Neutrophil (primary cell): ENCODE measurements at regions not wholly inside any gene's neighbourhood (a gene's known extent, or its start where the extent isn't known, plus 50 kb on each side); places are given as distances from the start of the nearest gene placed in this dataset.
"Not testable (repeated sequence)": the region's sequence is repeated elsewhere in the genome, so short reads cannot be mapped to it uniquely, and the experiment has no call there.

Experiments
- H3K27ac ChIP-seq: fragments of 200-600 bp; sonication (generic); 2 replicates; pipeline ENCODE4 v1.5.1; 2016; ENCODE audit warnings: mild to moderate bottlenecking, moderate library complexity
- H3K27me3 ChIP-seq: fragments of 200-600 bp; sonication (generic); 2 replicates; pipeline ENCODE4 v1.6.0; 2016; ENCODE audit warnings: mild to moderate bottlenecking
- H3K36me3 ChIP-seq: fragments of 200-600 bp; sonication (generic); 2 replicates; pipeline ENCODE4 v1.5.1; 2017
- H3K4me1 ChIP-seq, 2 experiments: fragments of 200-600 bp in 1 of 2; sonication (generic) in 1 of 2; 1 replicate in 1 of 2; 2 replicates in 1 of 2; pipeline versions ENCODE4 v1.5.1 to v1.6.1; 2013 to 2016; ENCODE audit warnings: low read depth in 1 of 2, low read length in 1 of 2, mild to moderate bottlenecking in 1 of 2, moderate library complexity in 1 of 2; ENCODE audit not compliant: control insufficient read depth in 1 of 2, insufficient read depth in 1 of 2
- H3K4me3 ChIP-seq, 2 experiments: fragments of 200-600 bp in 1 of 2; sonication (generic) in 1 of 2; 1 replicate in 1 of 2; 2 replicates in 1 of 2; pipeline ENCODE4 v1.5.1; 2013 to 2016; ENCODE audit warnings: low read depth in 1 of 2, low read length in 1 of 2, mild to moderate bottlenecking in 1 of 2, moderate library complexity in 1 of 2
- H3K9me3 ChIP-seq: fragments of 200-600 bp; sonication (generic); 2 replicates; pipeline ENCODE4 v1.5.1; 2016
- CTCF ChIP-seq: fragments of 200-600 bp; sonication (generic); IDR thresholded peaks from 2 replicates; pipeline ENCODE4 v1.5.1; 2016; ENCODE audit warnings: antibody characterized with exemption

GRCh38 chr3:13188975-13189374 lies 115.7 kb upstream of the IQSEC1 start:
- no peaks in the 10 kb centered on the region for H3K9me3 ChIP-seq
- TF ChIP-seq CTCF: no peak
- no peaks in the 10 kb centered on the region for H3K27me3 ChIP-seq
- H3K36me3 ChIP-seq: no peaks in the 10 kb centered on the region
- peak overlapping the region; percentile 79 for H3K27ac ChIP-seq
- peaks cover 58 to 60% of the 10 kb centered on the region in 2 experiments for H3K4me1 ChIP-seq
- no peak overlapping the region for H3K4me3 ChIP-seq

GRCh38 chr3:13188181-13188779 lies 115.1 kb upstream of the IQSEC1 start:
- peaks cover 51 to 53% of the 10 kb centered on the region in 2 experiments for H3K4me1 ChIP-seq
- no peaks in the 10 kb centered on the region for H3K9me3 ChIP-seq
- H3K36me3 ChIP-seq: no peaks in the 10 kb centered on the region
- H3K4me3 ChIP-seq: no peak overlapping the region
- no peak for TF ChIP-seq CTCF
- H3K27ac ChIP-seq: peak overlapping the region; percentile 79
- no peaks in the 10 kb centered on the region for H3K27me3 ChIP-seq

GRCh38 chr3:13187593-13187992 lies 114.4 kb upstream of the IQSEC1 start:
- H3K27ac ChIP-seq: no peak overlapping the region
- H3K27me3 ChIP-seq: no peaks in the 10 kb centered on the region
- no peak overlapping the region for H3K4me3 ChIP-seq
- no peaks in the 10 kb centered on the region for H3K9me3 ChIP-seq
- no peak for TF ChIP-seq CTCF
- H3K4me1 ChIP-seq: peaks cover 44 to 46% of the 10 kb centered on the region in 2 experiments
- no peaks in the 10 kb centered on the region for H3K36me3 ChIP-seq

- no peaks in the 10 kb centered on the region for H3K9me3 ChIP-seq
- H3K27me3 ChIP-seq: no peaks in the 10 kb centered on the region
- H3K4me1 ChIP-seq: peaks cover 37 to 42% of the 10 kb centered on the region in 2 experiments
- H3K4me3 ChIP-seq: no peak overlapping the region
- no peak for TF ChIP-seq CTCF
- no peaks in the 10 kb centered on the region for H3K36me3 ChIP-seq
- H3K27ac ChIP-seq: no peak overlapping the region
Measured at GRCh38 chr3:13186435-13186815, 113.2 kb upstream of the IQSEC1 start.

- no peaks in the 10 kb centered on the region for H3K36me3 ChIP-seq
- no peak for TF ChIP-seq CTCF
- H3K27ac ChIP-seq: no peak overlapping the region
- no peaks in the 10 kb centered on the region for H3K27me3 ChIP-seq
- no peaks in the 10 kb centered on the region for H3K9me3 ChIP-seq
- H3K4me3 ChIP-seq: no peak overlapping the region
- H3K4me1 ChIP-seq: peaks cover 34 to 39% of the 10 kb centered on the region in 2 experiments
Measured at GRCh38 chr3:13185737-13186434, 112.7 kb upstream of the IQSEC1 start.

GRCh38 chr3:13179582-13180210 lies 106.5 kb upstream of the IQSEC1 start:
- H3K27ac ChIP-seq, H3K4me3 ChIP-seq, H3K36me3 ChIP-seq, H3K27me3 ChIP-seq, H3K4me1 ChIP-seq, H3K9me3 ChIP-seq: not testable (repeated sequence)
